DND-41 (cell line): ENCODE measurements at regions not wholly inside any gene's neighbourhood (a gene's known extent, or its start where the extent isn't known, plus 50 kb on each side); places are given as distances from the start of the nearest gene placed in this dataset.

Experiments
- EZH2 ChIP-seq: IDR thresholded peaks from 3 replicates; pipeline ENCODE4 v1.6.1; 2012; ENCODE audit warnings: borderline replicate concordance, low read depth, mild to moderate bottlenecking, moderate library complexity, low read length, inconsistent platforms; ENCODE audit not compliant: severe bottlenecking
- TF ChIP-seq, protein P1 (sequence below): IDR thresholded peaks from 2 replicates; pipeline ENCODE4 v1.5.1; 2012; ENCODE audit warnings: borderline replicate concordance, low read length, moderate library complexity, mild to moderate bottlenecking; ENCODE audit not compliant: poor library complexity, severe bottlenecking; ENCODE audit errors: extremely low read depth

DNA sequence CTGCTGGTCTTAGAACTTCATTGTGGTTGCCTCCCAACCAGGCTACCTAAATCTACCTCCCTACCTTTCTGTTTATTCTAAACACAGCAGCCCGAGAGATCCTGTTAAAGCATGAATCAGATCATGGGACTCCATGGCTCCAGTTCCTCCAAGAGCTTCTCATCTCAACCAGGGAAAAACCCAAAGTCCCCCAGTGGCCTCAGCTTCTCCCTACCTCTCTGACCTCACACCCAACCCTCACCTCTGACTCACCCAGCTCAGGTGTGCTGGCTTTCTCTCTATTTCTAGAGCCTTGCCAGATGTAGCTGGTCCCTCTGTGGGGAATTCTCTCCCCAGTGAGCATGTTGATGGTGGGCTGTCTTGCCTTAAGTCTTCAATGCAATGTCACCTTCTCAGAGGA lies 93.8 kb upstream of the COPS8 start:
- TF ChIP-seq EZH2, result no peak
- TF ChIP-seq, protein P1, sequence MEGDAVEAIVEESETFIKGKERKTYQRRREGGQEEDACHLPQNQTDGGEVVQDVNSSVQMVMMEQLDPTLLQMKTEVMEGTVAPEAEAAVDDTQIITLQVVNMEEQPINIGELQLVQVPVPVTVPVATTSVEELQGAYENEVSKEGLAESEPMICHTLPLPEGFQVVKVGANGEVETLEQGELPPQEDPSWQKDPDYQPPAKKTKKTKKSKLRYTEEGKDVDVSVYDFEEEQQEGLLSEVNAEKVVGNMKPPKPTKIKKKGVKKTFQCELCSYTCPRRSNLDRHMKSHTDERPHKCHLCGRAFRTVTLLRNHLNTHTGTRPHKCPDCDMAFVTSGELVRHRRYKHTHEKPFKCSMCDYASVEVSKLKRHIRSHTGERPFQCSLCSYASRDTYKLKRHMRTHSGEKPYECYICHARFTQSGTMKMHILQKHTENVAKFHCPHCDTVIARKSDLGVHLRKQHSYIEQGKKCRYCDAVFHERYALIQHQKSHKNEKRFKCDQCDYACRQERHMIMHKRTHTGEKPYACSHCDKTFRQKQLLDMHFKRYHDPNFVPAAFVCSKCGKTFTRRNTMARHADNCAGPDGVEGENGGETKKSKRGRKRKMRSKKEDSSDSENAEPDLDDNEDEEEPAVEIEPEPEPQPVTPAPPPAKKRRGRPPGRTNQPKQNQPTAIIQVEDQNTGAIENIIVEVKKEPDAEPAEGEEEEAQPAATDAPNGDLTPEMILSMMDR, result no peak
